ENCODE measurements at regions not wholly inside any gene's neighbourhood (a gene's known extent, or its start where the extent isn't known, plus 50 kb on each side); places are given as distances from the start of the nearest gene placed in this dataset.

DNA sequence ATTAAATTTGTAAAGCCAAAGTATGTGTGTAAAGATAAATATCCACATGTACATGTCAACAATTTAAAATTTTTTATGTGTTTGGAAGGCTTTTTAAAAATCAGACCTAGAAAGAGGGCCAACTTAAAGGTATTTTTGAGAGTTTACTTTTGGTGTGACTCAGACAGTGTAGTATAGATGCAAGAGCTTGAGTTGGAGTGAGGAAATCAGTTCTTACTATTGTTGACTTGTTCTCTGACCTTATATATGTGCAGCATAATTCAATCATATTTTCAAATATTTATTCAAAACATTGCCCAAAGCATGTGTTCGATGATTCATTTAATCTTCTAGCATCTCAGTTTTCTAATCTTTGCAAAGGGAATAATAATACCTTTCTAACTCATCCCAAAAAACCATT lies 243.7 kb upstream of the PRKCQ start:
- Histone ChIP-seq H2AFZ (ENCODE audit: low read length) (no peak overlapping the region), H3F3A (ENCODE audit: low read depth) (no peaks in the 10 kb centered on the region), H3K36me3 (ENCODE audit: insufficient read depth, low read length) (no peaks in the 10 kb centered on the region), H3K79me2 (ENCODE audit: insufficient read depth, low read length) (no peaks in the 10 kb centered on the region), H3K9me2 (replicated peaks; ENCODE audit: low read depth, low read length) (no peaks in the 10 kb centered on the region), H4K20me1 (ENCODE audit: insufficient read depth, low read length, poor library complexity, severe bottlenecking) (no peaks in the 10 kb centered on the region), H3K4me3 (ENCODE audit: low read length, poor library complexity, severe bottlenecking) (no peak overlapping the region), H3K4me1 (ENCODE audit: insufficient read depth, low read length, poor library complexity, severe bottlenecking) (no peaks in the 10 kb centered on the region), H3K4me2 (ENCODE audit: low read depth, low read length, poor library complexity, severe bottlenecking) (no peak overlapping the region), H3K27me3 (ENCODE audit: insufficient read depth, low read length, poor library complexity, severe bottlenecking) (no peaks in the 10 kb centered on the region), H3K9ac (ENCODE audit: low read depth, low read length, poor library complexity, severe bottlenecking) (no peak overlapping the region), H3K9me3 (ENCODE audit: insufficient read depth, low read depth, low read length) (no peaks in the 10 kb centered on the region)
- TF ChIP-seq, protein P1, sequence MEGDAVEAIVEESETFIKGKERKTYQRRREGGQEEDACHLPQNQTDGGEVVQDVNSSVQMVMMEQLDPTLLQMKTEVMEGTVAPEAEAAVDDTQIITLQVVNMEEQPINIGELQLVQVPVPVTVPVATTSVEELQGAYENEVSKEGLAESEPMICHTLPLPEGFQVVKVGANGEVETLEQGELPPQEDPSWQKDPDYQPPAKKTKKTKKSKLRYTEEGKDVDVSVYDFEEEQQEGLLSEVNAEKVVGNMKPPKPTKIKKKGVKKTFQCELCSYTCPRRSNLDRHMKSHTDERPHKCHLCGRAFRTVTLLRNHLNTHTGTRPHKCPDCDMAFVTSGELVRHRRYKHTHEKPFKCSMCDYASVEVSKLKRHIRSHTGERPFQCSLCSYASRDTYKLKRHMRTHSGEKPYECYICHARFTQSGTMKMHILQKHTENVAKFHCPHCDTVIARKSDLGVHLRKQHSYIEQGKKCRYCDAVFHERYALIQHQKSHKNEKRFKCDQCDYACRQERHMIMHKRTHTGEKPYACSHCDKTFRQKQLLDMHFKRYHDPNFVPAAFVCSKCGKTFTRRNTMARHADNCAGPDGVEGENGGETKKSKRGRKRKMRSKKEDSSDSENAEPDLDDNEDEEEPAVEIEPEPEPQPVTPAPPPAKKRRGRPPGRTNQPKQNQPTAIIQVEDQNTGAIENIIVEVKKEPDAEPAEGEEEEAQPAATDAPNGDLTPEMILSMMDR (conservative IDR thresholded peaks at IDR 0.05; ENCODE audit: low read length), result no peak
- TF ChIP-seq EZH2phosphoT487 (IDR thresholded peaks at IDR 0.05; ENCODE audit: borderline replicate concordance), result no peak

DNA sequence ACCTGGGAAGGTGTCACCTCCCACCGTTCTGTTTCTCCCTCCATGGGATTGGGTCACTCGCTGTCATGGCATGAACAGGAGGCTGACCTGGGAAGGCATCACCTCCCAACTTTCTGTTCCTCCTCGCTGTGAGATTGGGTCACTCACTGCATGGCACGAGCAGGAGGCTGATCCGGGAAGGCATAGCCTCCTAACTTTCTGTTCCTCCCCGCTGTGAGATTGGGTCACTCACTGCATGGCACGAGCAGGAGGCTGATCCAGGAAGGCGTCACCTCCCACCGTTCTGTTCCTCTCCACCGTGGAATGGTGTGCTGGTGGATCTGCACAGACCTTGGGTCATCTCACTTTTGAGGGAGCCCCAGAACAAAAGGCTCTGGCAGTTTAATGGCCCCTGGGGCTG lies 239.2 kb upstream of the PRKCQ start:
- Histone ChIP-seq H2AFZ (ENCODE audit: low read length) (no peak overlapping the region), H4K20me1 (ENCODE audit: insufficient read depth, low read length, poor library complexity, severe bottlenecking) (no peaks in the 10 kb centered on the region), H3K27me3 (ENCODE audit: insufficient read depth, low read length, poor library complexity, severe bottlenecking) (no peaks in the 10 kb centered on the region), H3K9me2 (replicated peaks; ENCODE audit: low read depth, low read length) (no peaks in the 10 kb centered on the region), H3K36me3 (ENCODE audit: insufficient read depth, low read length) (no peaks in the 10 kb centered on the region), H3F3A (ENCODE audit: low read depth) (no peaks in the 10 kb centered on the region), H3K4me3 (ENCODE audit: low read length, poor library complexity, severe bottlenecking) (no peak overlapping the region), H3K4me1 (ENCODE audit: insufficient read depth, low read length, poor library complexity, severe bottlenecking) (no peaks in the 10 kb centered on the region), H3K9ac (ENCODE audit: low read depth, low read length, poor library complexity, severe bottlenecking) (no peak overlapping the region), H3K79me2 (ENCODE audit: insufficient read depth, low read length) (no peaks in the 10 kb centered on the region), H3K4me2 (ENCODE audit: low read depth, low read length, poor library complexity, severe bottlenecking) (no peak overlapping the region), H3K9me3 (ENCODE audit: insufficient read depth, low read depth, low read length) (no peaks in the 10 kb centered on the region)
- TF ChIP-seq EZH2phosphoT487 (IDR thresholded peaks at IDR 0.05; ENCODE audit: borderline replicate concordance), result no peak
- TF ChIP-seq, protein P1 (conservative IDR thresholded peaks at IDR 0.05; ENCODE audit: low read length), result no peak

DNA sequence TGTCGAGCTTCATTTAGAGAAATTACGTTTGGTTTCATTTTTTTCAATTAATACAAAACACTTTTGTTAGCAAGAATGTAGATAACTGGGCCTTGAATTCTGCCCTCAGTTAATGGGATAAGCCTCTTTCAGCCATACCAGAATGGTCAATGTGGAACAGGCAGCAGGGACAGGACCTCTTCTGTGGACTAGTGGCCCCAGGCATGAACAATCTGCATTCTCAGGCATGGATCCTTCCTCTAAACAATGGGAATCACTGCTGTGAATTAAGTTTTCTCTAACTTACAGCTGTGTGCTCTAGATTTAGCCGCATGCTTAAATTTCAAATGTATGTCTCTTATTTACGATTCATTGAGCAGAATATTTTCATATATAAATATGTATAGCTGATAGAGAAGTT lies 237.7 kb upstream of the PRKCQ start:
- no peaks in the 10 kb centered on the region for H3K27me3 ChIP-seq (ENCODE audit: insufficient read depth, low read length, poor library complexity, severe bottlenecking)
- no peaks in the 10 kb centered on the region for H3F3A ChIP-seq (ENCODE audit: low read depth)
- no peak overlapping the region for H3K9ac ChIP-seq (ENCODE audit: low read depth, low read length, poor library complexity, severe bottlenecking)
- H3K79me2 ChIP-seq (ENCODE audit: insufficient read depth, low read length), result no peaks in the 10 kb centered on the region
- H3K36me3 ChIP-seq (ENCODE audit: insufficient read depth, low read length), result no peaks in the 10 kb centered on the region
- H4K20me1 ChIP-seq (ENCODE audit: insufficient read depth, low read length, poor library complexity, severe bottlenecking), result no peaks in the 10 kb centered on the region
- no peaks in the 10 kb centered on the region for H3K9me3 ChIP-seq (ENCODE audit: insufficient read depth, low read depth, low read length)
- H3K4me3 ChIP-seq (ENCODE audit: low read length, poor library complexity, severe bottlenecking), result no peak overlapping the region
- H2AFZ ChIP-seq (ENCODE audit: low read length), result no peak overlapping the region
- TF ChIP-seq, protein P1 (conservative IDR thresholded peaks at IDR 0.05; ENCODE audit: low read length), result no peak
- TF ChIP-seq EZH2phosphoT487 (IDR thresholded peaks at IDR 0.05; ENCODE audit: borderline replicate concordance), result no peak
- no peak overlapping the region for H3K4me2 ChIP-seq (ENCODE audit: low read depth, low read length, poor library complexity, severe bottlenecking)
- H3K4me1 ChIP-seq (ENCODE audit: insufficient read depth, low read length, poor library complexity, severe bottlenecking), result no peaks in the 10 kb centered on the region
- no peaks in the 10 kb centered on the region for H3K9me2 ChIP-seq (replicated peaks; ENCODE audit: low read depth, low read length)

All from Loucy (cell line).